ENCODE measurements at regions not wholly inside any gene's neighbourhood (a gene's known extent, or its start where the extent isn't known, plus 50 kb on each side); places are given as distances from the start of the nearest gene placed in this dataset.

GRCh38 chr5:23840083-23840482, 332.7 kb downstream of the PRDM9 start:
- H3K9me2 ChIP-seq (ENCODE audit: low read depth, low read length) = no peaks in the 10 kb centered on the region
- H3K4me1 ChIP-seq (ENCODE audit: insufficient read depth, low read length, severe bottlenecking) = no peaks in the 10 kb centered on the region

DNA sequence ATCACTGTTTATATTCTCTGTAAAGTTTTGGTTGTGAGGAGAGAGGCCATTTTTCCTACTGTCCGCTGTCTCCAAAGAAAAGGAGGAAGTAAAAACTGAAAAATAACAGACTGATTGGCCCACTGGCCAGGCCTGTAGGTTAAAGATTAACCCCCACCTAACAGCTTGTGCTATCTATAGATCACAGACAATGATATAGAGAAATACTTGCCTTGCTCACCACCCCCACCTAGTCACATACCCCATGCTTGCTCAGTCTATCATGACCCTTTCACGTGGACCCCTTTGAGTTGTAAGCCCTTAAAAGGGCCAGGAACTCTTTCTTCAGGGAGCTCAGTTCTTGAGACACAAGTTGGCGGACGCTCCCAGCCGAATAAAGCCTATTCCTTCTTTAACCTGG, 357.4 kb downstream of the PRDM9 start:
- H2AFZ ChIP-seq (ENCODE audit: low read length) = no peak overlapping the region
- H3K4me3 ChIP-seq (ENCODE audit: low read depth, low read length, poor library complexity, severe bottlenecking) = no peak overlapping the region
- H3K9me3 ChIP-seq (ENCODE audit: low read length) = no peaks in the 10 kb centered on the region
- no peaks in the 10 kb centered on the region for H3K9me2 ChIP-seq (ENCODE audit: low read depth, low read length)
- H3K4me1 ChIP-seq (ENCODE audit: insufficient read depth, low read length, severe bottlenecking) = no peaks in the 10 kb centered on the region
- TF ChIP-seq, protein P1, sequence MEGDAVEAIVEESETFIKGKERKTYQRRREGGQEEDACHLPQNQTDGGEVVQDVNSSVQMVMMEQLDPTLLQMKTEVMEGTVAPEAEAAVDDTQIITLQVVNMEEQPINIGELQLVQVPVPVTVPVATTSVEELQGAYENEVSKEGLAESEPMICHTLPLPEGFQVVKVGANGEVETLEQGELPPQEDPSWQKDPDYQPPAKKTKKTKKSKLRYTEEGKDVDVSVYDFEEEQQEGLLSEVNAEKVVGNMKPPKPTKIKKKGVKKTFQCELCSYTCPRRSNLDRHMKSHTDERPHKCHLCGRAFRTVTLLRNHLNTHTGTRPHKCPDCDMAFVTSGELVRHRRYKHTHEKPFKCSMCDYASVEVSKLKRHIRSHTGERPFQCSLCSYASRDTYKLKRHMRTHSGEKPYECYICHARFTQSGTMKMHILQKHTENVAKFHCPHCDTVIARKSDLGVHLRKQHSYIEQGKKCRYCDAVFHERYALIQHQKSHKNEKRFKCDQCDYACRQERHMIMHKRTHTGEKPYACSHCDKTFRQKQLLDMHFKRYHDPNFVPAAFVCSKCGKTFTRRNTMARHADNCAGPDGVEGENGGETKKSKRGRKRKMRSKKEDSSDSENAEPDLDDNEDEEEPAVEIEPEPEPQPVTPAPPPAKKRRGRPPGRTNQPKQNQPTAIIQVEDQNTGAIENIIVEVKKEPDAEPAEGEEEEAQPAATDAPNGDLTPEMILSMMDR (IDR thresholded peaks at IDR 0.05; ENCODE audit: low read length) = no peak
- no peak for TF ChIP-seq EZH2 (IDR thresholded peaks at IDR 0.05; ENCODE audit: borderline replicate concordance, low read length)
- H3K27me3 ChIP-seq (ENCODE audit: insufficient read depth, low read length) = no peaks in the 10 kb centered on the region
- H4K20me1 ChIP-seq (ENCODE audit: insufficient read depth, low read length) = no peaks in the 10 kb centered on the region
- H3F3A ChIP-seq (ENCODE audit: insufficient read depth, low read length) = no peaks in the 10 kb centered on the region
- no peaks in the 10 kb centered on the region for H3K36me3 ChIP-seq (ENCODE audit: insufficient read depth, low read length)
- H3K79me2 ChIP-seq (ENCODE audit: insufficient read depth, low read length) = no peaks in the 10 kb centered on the region
- H3K9ac ChIP-seq (ENCODE audit: low read length) = no peak overlapping the region
- H3K27ac ChIP-seq (ENCODE audit: low read depth, low read length, poor library complexity, severe bottlenecking) = no peak overlapping the region
- H3K4me2 ChIP-seq (ENCODE audit: low read length) = no peak overlapping the region

More at GRCh38 chr5:23840083-23840482, 332.7 kb downstream of the PRDM9 start:
- Histone ChIP-seq H3K79me2 (ENCODE audit: insufficient read depth, low read length) (no peaks in the 10 kb centered on the region), H3K9ac (ENCODE audit: low read length) (no peak overlapping the region), H3K27ac (ENCODE audit: low read depth, low read length, poor library complexity, severe bottlenecking) (no peak overlapping the region), H3K27me3 (ENCODE audit: insufficient read depth, low read length) (no peaks in the 10 kb centered on the region), H4K20me1 (ENCODE audit: insufficient read depth, low read length) (no peaks in the 10 kb centered on the region), H3K9me3 (ENCODE audit: low read length) (0 out of 2 replicates have a peak, but pooled peaks cover 3% of the 10 kb centered on the region), H3K4me3 (ENCODE audit: low read depth, low read length, poor library complexity, severe bottlenecking) (no peak overlapping the region), H3K4me2 (ENCODE audit: low read length) (no peak overlapping the region), H3K36me3 (ENCODE audit: insufficient read depth, low read length) (no peaks in the 10 kb centered on the region), H2AFZ (ENCODE audit: low read length) (no peak overlapping the region), H3F3A (ENCODE audit: insufficient read depth, low read length) (no peaks in the 10 kb centered on the region)
- TF ChIP-seq EZH2 (IDR thresholded peaks at IDR 0.05; ENCODE audit: borderline replicate concordance, low read length) = no peak
- TF ChIP-seq, protein P1 (IDR thresholded peaks at IDR 0.05; ENCODE audit: low read length) = 0 out of 2 replicates have a peak, but pooled peaks have one; percentile 10

DNA sequence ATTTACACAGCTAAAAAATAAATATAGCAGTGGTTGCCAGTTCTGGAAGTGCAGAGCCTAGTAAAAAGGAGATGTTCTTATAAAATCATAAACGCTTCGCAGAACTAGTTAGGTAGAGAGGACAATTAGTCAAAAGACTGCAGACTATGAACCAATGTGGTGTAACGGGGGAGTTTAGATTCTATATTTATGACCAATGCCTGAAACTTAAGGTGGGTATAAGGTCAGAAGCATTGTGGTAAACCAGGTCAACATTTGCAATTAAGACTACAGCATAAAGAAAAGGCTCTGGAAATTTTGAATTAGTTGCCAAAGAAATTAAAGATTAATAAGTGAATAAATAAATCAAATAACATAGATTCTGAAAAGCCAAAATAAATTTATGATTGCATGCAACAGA, 370.4 kb downstream of the PRDM9 start:
- Histone ChIP-seq H3K9me2 (ENCODE audit: low read depth, low read length) (no peaks in the 10 kb centered on the region), H3K4me1 (ENCODE audit: insufficient read depth, low read length, severe bottlenecking) (no peaks in the 10 kb centered on the region), H2AFZ (ENCODE audit: low read length) (no peak overlapping the region), H3K27me3 (ENCODE audit: insufficient read depth, low read length) (no peaks in the 10 kb centered on the region), H3F3A (ENCODE audit: insufficient read depth, low read length) (no peaks in the 10 kb centered on the region), H3K9ac (ENCODE audit: low read length) (no peak overlapping the region), H3K4me2 (ENCODE audit: low read length) (no peak overlapping the region), H3K79me2 (ENCODE audit: insufficient read depth, low read length) (no peaks in the 10 kb centered on the region), H3K27ac (ENCODE audit: low read depth, low read length, poor library complexity, severe bottlenecking) (no peak overlapping the region), H3K9me3 (ENCODE audit: low read length) (no peaks in the 10 kb centered on the region), H4K20me1 (ENCODE audit: insufficient read depth, low read length) (no peaks in the 10 kb centered on the region), H3K36me3 (ENCODE audit: insufficient read depth, low read length) (no peaks in the 10 kb centered on the region), H3K4me3 (ENCODE audit: low read depth, low read length, poor library complexity, severe bottlenecking) (no peak overlapping the region)
- TF ChIP-seq, protein P1 (IDR thresholded peaks at IDR 0.05; ENCODE audit: low read length) = no peak
- no peak for TF ChIP-seq EZH2 (IDR thresholded peaks at IDR 0.05; ENCODE audit: borderline replicate concordance, low read length)
